HCT116 (cell line): ENCODE measurements at regions not wholly inside any gene's neighbourhood (a gene's known extent, or its start where the extent isn't known, plus 50 kb on each side); places are given as distances from the start of the nearest gene placed in this dataset.

Experiments
- EZH2 ChIP-seq: fragments of 200-600 bp; sonication (generic); IDR thresholded peaks from 2 replicates; pipeline ENCODE4 v1.6.1; 2017; ENCODE audit warnings: antibody characterized with exemption, mixed run types
- JUND ChIP-seq: IDR thresholded peaks from 2 replicates; pipeline ENCODE4 v1.6.1; 2012
- POLR2A ChIP-seq: IDR thresholded peaks from 2 replicates; pipeline ENCODE4 v1.7.0; 2011; ENCODE audit warnings: borderline replicate concordance; ENCODE audit not compliant: insufficient read depth, insufficient read length; ENCODE audit errors: extremely low read depth
- YY1 ChIP-seq: IDR thresholded peaks from 2 replicates; pipeline ENCODE4 v1.6.1; 2011; ENCODE audit warnings: low read length, low read depth, moderate library complexity, mild to moderate bottlenecking; ENCODE audit not compliant: insufficient replicate concordance; ENCODE audit errors: extremely low read depth
- TF ChIP-seq, protein P1 (sequence below), 3 experiments: fragments of 200-600 bp in 1 of 3; sonication (generic) in 1 of 3; IDR thresholded peaks in 2 of 3; conservative IDR thresholded peaks in 1 of 3; 2 replicates each; pipeline ENCODE4 v1.5.1; 2012 to 2017; ENCODE audit warnings: low read depth in 2 of 3, low read length in 2 of 3, antibody characterized with exemption in 1 of 3, borderline replicate concordance in 1 of 3, control low read depth in 1 of 3, mild to moderate bottlenecking in 1 of 3, mixed read lengths in 1 of 3, mixed run types in 1 of 3, moderate library complexity in 1 of 3; ENCODE audit not compliant: insufficient read depth in 1 of 3

DNA sequence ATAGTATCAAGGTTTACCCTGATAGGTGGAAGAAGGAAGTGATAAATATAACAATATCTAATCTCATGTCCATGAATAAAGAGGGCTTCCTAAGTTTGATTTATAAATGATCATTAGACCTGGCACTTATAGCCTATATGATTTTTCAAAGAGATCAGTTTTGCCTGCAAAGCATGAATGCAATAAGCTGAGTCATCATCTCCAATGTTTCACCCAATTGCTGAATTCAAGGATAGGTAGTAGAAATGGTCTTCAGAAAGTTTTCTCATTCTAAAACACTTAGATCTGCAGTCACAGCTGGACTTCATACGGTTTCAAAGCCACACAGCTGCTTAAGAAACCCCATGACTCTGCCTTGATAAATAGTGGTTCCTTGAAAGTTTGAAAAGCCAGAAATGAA is 1722.8 kb downstream of the MAT2B start:
- TF ChIP-seq YY1 (no peak), EZH2 (no peak), JUND (no peak), POLR2A (no peak)
- TF ChIP-seq, protein P1, sequence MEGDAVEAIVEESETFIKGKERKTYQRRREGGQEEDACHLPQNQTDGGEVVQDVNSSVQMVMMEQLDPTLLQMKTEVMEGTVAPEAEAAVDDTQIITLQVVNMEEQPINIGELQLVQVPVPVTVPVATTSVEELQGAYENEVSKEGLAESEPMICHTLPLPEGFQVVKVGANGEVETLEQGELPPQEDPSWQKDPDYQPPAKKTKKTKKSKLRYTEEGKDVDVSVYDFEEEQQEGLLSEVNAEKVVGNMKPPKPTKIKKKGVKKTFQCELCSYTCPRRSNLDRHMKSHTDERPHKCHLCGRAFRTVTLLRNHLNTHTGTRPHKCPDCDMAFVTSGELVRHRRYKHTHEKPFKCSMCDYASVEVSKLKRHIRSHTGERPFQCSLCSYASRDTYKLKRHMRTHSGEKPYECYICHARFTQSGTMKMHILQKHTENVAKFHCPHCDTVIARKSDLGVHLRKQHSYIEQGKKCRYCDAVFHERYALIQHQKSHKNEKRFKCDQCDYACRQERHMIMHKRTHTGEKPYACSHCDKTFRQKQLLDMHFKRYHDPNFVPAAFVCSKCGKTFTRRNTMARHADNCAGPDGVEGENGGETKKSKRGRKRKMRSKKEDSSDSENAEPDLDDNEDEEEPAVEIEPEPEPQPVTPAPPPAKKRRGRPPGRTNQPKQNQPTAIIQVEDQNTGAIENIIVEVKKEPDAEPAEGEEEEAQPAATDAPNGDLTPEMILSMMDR (IDR thresholded peaks at IDR 0.05 in 2 of 3, conservative IDR thresholded peaks at IDR 0.05 in 1 of 3; ENCODE audit: borderline replicate concordance in 1 of 3, insufficient read depth in 1 of 3, low read depth in 2 of 3, low read length in 2 of 3), result no peak
